ENCODE measurements at regions not wholly inside any gene's neighbourhood (a gene's known extent, or its start where the extent isn't known, plus 50 kb on each side); places are given as distances from the start of the nearest gene placed in this dataset.

- TF ChIP-seq EZH2phosphoT487 (IDR thresholded peaks at IDR 0.05; ENCODE audit: borderline replicate concordance, low read length) = no peak
- TF ChIP-seq, protein P1, sequence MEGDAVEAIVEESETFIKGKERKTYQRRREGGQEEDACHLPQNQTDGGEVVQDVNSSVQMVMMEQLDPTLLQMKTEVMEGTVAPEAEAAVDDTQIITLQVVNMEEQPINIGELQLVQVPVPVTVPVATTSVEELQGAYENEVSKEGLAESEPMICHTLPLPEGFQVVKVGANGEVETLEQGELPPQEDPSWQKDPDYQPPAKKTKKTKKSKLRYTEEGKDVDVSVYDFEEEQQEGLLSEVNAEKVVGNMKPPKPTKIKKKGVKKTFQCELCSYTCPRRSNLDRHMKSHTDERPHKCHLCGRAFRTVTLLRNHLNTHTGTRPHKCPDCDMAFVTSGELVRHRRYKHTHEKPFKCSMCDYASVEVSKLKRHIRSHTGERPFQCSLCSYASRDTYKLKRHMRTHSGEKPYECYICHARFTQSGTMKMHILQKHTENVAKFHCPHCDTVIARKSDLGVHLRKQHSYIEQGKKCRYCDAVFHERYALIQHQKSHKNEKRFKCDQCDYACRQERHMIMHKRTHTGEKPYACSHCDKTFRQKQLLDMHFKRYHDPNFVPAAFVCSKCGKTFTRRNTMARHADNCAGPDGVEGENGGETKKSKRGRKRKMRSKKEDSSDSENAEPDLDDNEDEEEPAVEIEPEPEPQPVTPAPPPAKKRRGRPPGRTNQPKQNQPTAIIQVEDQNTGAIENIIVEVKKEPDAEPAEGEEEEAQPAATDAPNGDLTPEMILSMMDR (conservative IDR thresholded peaks at IDR 0.05; ENCODE audit: low read depth, low read length) = no peak
Measured at GRCh38 chr3:76016769-76017439, 231.6 kb upstream of the ZNF717 start.
